ENCODE measurements at regions not wholly inside any gene's neighbourhood (a gene's known extent, or its start where the extent isn't known, plus 50 kb on each side); places are given as distances from the start of the nearest gene placed in this dataset.

DNA sequence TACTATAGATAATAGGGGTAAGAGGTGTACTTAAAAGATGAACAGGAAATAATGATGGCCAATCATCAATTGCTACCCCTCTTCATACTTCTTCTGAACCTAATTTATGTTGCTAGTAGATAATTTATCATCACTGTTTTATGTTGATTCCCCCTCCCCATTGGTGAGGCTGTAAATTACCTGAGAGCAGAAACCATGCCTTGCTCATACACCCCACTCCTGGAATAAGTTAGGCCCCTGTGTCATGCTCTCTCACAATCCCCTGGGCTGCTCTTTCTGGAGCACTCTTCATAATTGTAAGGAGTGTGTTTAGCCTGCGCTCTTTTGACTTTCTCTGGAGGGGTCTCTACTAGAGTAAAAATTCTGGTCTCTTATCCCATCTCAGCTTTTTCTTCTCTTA is 180.7 kb downstream of the PAH start:
- TF ChIP-seq MAFK (IDR thresholded peaks at IDR 0.05; ENCODE audit: partially characterized antibody), result no peak
- TF ChIP-seq, protein P1, sequence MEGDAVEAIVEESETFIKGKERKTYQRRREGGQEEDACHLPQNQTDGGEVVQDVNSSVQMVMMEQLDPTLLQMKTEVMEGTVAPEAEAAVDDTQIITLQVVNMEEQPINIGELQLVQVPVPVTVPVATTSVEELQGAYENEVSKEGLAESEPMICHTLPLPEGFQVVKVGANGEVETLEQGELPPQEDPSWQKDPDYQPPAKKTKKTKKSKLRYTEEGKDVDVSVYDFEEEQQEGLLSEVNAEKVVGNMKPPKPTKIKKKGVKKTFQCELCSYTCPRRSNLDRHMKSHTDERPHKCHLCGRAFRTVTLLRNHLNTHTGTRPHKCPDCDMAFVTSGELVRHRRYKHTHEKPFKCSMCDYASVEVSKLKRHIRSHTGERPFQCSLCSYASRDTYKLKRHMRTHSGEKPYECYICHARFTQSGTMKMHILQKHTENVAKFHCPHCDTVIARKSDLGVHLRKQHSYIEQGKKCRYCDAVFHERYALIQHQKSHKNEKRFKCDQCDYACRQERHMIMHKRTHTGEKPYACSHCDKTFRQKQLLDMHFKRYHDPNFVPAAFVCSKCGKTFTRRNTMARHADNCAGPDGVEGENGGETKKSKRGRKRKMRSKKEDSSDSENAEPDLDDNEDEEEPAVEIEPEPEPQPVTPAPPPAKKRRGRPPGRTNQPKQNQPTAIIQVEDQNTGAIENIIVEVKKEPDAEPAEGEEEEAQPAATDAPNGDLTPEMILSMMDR (IDR thresholded peaks at IDR 0.05), result no peak
- TF ChIP-seq RFX5 (IDR thresholded peaks at IDR 0.05), result no peak
- no peak for TF ChIP-seq SMC3 (IDR thresholded peaks at IDR 0.05)
- TF ChIP-seq ESRRA (IDR thresholded peaks at IDR 0.05; ENCODE audit: borderline replicate concordance, low read length), result no peak
- TF ChIP-seq RAD21 (conservative IDR thresholded peaks at IDR 0.05 in 1 of 2, IDR thresholded peaks at IDR 0.05 in 1 of 2), result no peak
- TF ChIP-seq, protein P2, sequence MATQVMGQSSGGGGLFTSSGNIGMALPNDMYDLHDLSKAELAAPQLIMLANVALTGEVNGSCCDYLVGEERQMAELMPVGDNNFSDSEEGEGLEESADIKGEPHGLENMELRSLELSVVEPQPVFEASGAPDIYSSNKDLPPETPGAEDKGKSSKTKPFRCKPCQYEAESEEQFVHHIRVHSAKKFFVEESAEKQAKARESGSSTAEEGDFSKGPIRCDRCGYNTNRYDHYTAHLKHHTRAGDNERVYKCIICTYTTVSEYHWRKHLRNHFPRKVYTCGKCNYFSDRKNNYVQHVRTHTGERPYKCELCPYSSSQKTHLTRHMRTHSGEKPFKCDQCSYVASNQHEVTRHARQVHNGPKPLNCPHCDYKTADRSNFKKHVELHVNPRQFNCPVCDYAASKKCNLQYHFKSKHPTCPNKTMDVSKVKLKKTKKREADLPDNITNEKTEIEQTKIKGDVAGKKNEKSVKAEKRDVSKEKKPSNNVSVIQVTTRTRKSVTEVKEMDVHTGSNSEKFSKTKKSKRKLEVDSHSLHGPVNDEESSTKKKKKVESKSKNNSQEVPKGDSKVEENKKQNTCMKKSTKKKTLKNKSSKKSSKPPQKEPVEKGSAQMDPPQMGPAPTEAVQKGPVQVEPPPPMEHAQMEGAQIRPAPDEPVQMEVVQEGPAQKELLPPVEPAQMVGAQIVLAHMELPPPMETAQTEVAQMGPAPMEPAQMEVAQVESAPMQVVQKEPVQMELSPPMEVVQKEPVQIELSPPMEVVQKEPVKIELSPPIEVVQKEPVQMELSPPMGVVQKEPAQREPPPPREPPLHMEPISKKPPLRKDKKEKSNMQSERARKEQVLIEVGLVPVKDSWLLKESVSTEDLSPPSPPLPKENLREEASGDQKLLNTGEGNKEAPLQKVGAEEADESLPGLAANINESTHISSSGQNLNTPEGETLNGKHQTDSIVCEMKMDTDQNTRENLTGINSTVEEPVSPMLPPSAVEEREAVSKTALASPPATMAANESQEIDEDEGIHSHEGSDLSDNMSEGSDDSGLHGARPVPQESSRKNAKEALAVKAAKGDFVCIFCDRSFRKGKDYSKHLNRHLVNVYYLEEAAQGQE (IDR thresholded peaks at IDR 0.05), result no peak
